Activated T-cell treated with anti-CD3 and anti-CD28 coated beads for 4 hours (primary cell): ENCODE measurements at regions not wholly inside any gene's neighbourhood (a gene's known extent, or its start where the extent isn't known, plus 50 kb on each side); places are given as distances from the start of the nearest gene placed in this dataset.

Experiments
- DNase-seq: peaks from one replicate; pipeline ENCODE4 v3.0.0-alpha.2; 2020

DNA sequence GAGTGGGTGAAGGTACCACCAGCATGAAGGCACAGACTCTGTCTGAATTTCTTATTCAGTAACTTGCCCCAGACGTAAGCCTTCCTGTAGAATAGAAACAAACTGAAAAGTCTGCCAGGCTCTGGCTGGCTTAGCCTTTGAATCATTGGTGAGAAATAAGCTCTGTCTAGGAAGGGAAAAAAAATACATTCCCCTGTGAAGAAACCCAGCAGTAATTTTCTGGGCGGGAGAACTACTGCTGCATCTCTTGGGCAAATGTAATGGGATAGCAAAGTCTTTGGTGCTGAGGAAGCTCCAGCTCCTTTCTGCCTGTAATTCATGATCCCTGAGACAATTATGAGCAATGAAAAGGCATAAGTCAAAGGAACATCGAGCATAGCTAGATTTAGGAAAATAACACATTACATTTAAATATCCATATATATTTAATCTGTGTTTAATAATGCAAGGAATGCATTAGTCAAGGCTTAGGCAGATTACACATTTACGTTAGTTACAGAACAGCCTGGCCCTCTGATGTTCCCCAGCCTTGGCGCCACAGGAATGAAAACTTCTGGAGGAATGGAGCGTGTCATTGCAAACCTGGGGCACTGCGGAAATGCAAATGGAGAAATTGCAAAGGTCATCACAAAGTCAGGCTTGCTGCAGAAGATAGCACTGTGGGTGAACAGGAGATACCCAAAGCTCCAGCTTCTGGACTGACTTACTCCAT lies 216.3 kb upstream of the CAMK1G start:
- DNase-seq: no peak

GRCh38 chr1:209368864-209369598 lies 214.5 kb upstream of the CAMK1G start:
- DNase-seq: no peak

GRCh38 chr1:209370241-209370995 lies 213.1 kb upstream of the CAMK1G start:
- DNase-seq: no peak

- no peak for DNase-seq
Observed at GRCh38 chr1:209375097-209375496, 208.4 kb upstream of the CAMK1G start.

- DNase-seq: no peak
Observed at GRCh38 chr1:209375671-209376365, 207.7 kb upstream of the CAMK1G start.

DNA sequence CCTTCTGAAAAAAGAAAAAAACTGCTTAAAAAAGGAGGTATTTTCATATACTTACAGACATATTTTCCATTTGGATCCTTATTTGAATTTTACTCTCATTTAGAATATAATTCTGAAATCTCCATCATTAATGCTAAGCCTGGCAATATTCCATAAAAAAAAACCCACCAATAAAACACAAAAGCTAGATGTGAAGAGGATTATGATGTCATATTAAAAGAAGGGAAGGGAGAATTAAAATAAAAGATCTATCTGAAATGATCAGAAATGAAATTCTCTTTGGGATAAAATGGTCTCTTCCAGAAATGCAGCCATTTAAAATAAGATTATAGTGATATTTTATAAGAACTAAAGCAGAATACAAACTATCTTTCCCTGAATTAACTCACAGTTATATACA lies 206.7 kb upstream of the CAMK1G start:
- DNase-seq: no peak

DNA sequence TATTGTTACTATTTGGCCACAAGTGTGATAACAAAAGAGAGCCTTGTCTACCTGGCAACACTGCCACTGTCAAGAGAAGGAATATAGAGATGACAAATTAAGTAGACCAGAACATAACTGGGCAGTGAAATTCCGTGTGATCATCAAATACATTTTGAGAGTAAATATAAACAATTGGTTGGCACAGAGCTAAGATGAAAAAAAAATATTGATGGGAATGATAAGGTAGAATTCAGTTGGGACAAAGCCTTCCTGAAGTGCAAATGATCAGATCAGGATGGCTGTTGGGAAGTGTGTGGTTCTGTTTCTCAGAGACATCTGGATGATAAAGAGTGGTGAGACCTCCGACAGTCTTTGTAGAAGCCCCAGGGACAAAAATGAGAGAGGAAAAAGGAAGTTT lies 205.5 kb upstream of the CAMK1G start:
- DNase-seq: no peak

DNA sequence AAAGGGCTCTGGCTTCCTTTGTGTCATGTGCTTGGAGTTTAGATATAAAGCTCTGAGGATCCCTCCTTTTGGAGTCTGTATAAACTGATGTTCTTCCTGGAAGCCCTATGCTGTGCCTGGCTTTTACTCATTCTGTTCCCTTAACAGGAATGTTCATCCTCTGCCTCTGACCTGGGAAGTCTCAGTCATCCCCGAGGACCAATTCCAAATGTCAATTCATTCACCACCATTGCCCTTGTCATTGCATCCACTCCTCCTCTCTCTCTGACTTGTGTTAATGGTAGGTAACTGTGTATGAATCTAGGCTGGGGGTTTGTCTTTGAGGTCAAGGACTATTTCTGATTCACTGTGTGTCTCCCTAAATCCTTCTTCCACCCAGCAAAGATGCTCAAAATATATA lies 204.2 kb upstream of the CAMK1G start:
- no peak for DNase-seq

DNA sequence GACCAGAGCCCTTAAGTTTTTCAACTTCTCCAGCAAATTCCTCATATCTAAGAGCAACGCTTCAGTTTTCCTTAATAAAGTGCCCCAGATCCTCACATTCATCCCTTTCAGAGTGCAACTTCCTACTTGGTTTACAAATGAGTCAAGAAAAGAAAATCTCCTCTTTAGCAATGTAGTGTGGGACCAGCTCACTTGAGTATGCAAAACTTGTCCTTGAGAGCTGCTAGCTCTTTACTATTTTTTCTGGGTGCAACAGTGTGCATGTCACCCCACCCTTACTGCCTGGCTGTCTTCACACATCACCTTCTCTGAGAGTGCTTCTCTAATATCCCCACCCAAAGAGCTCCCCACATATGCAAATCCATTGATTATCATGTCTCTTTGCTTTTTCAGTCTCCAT lies 203.1 kb upstream of the CAMK1G start:
- DNase-seq: no peak

DNA sequence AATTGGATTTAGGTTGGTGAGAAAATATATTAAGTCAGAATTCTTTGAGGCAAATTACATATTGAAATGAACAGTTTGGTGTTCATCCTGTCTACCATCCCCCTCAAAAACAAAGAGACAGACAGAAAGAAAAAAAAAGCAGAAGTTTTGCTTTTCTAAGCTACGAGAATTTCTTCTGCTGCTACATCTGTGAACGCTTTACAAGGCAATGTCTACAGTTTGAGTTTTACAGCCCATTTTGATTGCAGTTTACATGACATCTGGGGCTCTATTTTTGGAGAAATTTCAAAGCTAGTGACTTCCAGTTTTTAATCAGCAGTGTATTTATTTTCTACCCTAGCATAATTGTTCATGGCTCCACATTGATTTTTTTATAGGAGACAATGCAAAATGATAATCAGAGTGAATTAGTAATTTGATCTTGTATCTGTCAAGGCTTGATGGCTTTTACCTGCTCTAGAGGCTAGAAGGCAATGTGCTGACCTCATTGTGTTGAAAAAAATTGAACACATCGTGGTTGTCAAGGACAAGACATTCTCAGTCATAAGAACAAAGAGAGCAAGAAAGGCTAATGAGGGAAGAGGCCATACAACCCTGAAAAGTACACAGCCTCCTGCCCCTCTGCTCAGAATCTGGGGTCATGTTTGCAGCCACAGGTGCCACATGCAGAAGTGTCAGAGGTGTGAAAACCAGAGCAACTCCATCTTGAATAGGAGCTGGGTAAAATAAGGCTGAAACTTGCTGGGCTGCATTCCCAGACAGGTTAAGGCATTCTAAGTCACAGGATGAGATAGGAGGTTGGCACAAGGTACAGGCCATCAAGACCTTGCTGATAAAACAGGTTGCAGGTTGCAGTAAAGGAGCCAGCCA lies 201.0 kb upstream of the CAMK1G start:
- no peak for DNase-seq

- no peak for DNase-seq
Observed at GRCh38 chr1:209383422-209383821, 200.1 kb upstream of the CAMK1G start.

GRCh38 chr1:209383907-209384709 lies 199.4 kb upstream of the CAMK1G start:
- no peak for DNase-seq

- DNase-seq: no peak
Observed at GRCh38 chr1:209384710-209385550, 198.6 kb upstream of the CAMK1G start.

- DNase-seq: no peak
Observed at GRCh38 chr1:209386156-209386555, 197.4 kb upstream of the CAMK1G start.

DNA sequence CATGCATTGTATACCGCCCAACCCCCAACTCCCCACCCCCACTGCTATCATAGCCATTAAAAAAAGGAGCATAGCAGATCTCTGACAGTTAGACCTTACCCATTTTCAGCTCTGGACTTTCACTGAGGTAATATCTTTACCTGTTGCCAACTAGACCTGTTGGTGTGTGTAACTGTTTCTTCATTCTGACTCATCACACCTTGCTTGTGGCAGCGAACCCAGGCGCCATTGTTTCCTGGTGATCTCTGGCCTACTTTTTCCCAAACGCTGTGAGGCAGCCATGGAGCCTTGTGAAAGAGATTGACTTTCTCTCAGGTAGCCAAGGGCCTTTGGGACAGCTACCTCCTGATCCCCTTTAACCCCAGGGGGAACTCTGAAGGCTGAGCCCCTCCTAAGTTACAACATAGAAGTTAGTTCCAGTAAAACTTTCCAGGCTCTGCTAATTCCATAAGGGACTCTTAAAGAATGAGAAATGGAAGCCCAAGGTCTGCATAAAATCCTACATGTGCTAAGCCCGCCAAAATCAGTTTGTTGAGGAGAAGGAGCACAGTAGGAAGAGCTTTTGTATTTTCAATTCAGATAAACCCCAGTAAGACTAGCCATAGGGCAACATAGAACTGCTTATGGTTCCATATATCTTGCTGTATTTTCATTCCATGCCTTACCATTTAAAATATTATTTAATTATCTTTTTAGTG lies 196.1 kb upstream of the CAMK1G start:
- no peak for DNase-seq

DNA sequence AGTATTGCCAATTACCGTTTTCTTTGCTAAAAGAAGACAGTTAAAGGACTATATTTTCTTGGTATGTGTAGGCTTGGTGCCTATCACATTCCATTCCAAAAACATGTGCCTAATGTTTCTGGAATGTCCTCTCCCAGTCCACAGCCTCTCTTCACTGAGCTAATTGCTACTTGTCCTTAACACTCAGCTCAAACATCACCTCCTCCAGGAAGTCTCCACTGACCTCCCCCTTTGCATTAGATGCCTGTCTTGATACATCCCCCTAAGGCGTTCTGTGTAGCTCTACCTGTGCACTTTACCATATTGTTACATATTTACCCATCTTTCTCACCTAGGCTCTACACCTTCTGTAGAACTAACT lies 195.6 kb upstream of the CAMK1G start:
- no peak for DNase-seq

- no peak for DNase-seq
Observed at GRCh38 chr1:209388358-209388757, 195.2 kb upstream of the CAMK1G start.

DNA sequence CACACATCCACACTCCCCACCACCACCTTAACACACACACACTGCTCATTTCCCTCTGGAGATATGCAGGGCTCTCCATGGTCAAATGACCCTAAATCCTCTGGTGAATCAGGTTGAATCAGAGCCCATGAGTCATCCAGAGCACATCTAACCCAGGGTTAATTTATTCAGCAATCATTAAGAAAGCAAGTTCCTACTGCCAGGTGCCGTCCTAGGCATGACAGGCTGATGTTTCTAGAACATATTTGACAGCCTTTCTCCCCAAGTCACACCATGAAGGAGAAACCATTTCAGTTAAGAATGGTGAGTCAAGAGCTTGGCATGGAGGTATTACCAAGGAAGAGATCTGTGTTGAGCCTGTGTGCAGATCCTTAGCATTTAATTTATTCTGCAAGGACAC lies 194.3 kb upstream of the CAMK1G start:
- DNase-seq: no peak

DNA sequence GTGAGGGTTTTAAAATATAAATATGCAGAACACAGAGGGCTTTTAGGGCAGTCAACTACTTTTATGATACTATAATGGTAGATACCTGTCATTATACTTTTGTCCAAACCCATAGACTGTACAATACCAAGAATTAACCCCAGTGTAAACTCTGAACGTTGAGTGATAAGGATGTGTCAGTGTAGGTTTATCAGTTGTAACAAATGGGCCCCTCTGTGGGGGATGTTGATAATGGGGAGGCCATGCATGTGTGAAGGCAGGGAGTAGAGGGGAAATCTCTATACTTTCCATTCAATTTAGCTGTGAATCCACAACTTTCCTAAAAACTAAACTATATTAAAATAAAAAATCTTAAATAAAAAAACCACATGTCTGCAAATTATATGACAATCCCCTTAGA lies 193.5 kb upstream of the CAMK1G start:
- no peak for DNase-seq

DNA sequence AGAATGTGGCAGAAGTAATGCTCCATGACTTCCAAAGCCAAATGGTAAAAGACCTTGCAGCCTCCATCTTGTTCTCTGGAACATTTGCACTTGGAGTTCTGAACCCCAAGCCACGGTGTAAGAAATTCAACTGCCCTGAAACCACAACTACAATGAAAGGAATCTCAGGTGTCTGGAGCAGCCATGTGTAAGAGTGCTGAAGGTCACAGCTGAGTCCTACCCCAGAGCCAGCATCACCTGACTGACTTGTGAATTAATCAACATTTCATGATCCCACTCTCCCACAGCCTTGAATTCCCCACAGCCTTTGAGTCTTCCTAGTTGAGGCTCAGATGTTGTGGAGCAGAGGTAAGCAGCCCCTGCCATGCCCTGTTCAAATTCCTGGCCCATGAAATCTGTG lies 192.8 kb upstream of the CAMK1G start:
- DNase-seq: no peak
